ENCODE measurements at regions not wholly inside any gene's neighbourhood (a gene's known extent, or its start where the extent isn't known, plus 50 kb on each side); places are given as distances from the start of the nearest gene placed in this dataset.

DNA sequence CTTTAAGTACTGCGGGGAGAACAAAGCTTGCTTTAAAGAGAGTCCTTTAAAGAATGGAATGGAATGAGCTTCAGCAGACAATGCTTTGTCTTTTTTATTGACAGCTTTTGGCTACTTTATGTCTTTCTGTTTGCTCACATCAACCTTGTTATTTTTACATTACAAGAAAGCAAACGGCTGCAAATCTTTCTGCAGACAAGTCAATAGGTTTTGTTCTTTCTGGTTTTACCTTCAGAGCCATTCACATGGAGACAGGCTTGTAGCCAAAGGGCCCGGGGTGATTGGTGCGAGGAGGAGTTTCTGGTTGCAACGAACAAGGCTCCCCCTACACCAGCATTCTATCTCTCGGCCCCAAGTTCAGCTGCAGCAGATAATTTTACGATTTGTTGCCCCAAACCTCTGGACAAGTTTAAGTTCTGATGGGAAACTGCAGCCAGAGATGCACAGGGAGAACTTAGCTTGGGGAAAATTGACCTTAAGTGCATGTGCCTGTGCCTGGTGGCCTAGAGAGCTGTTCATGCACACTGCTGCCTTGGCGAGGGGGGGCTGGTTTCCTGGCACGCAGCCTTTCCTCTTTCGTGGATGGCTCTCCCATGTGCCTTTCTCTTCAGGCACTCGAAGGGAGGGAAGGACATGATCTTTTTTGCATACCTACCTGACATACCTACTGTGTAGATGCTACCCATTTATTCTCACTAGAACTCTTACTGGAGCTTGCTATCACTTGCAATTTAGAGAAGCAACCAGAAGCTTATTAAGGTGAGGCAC lies 543.2 kb downstream of the DCDC2C start:
- Histone ChIP-seq H3K27ac (ENCODE audit: control insufficient read depth, insufficient read depth) (no peak overlapping the region), H4K20me1 (ENCODE audit: control insufficient read depth, insufficient read depth) (no peaks in the 10 kb centered on the region), H3K4me2 (ENCODE audit: control insufficient read depth, insufficient read depth) (no peak overlapping the region), H3K4me1 (ENCODE audit: control insufficient read depth, insufficient read depth, low read length) (no peaks in the 10 kb centered on the region), H3K79me2 (ENCODE audit: control insufficient read depth, insufficient read depth, low read length) (no peaks in the 10 kb centered on the region), H3K27me3 (replicated peaks in 1 of 2; ENCODE audit: control insufficient read depth in 2 of 2, insufficient read depth in 2 of 2, low read length in 1 of 2) (no peaks in the 10 kb centered on the region), H3K9ac (ENCODE audit: control insufficient read depth, insufficient read depth, low read length) (no peak overlapping the region), H3K36me3 (ENCODE audit: control insufficient read depth in 2 of 2, insufficient read depth in 2 of 2, low read length in 1 of 2) (no peaks in the 10 kb centered on the region), H2AFZ (ENCODE audit: control insufficient read depth, low read depth, low read length) (no peak overlapping the region), H3K9me3 (replicated peaks; ENCODE audit: control insufficient read depth, insufficient read depth, low read length) (no peaks in the 10 kb centered on the region), H3K4me3 (no peak overlapping the region)
- FAIRE-seq: no peak
- CTCF ChIA-PET: no interaction called here
- no peak for DNase-seq (ENCODE audit: low read depth, low spot score)
- intact Hi-C loops (cut with micrococcal nuclease; ENCODE audit: unreplicated experiment) (no loop called here), in situ Hi-C loops (cut with MboI) (no loop called here)
- no TSS peak for BruUV-seq (replicated peaks)
- POLR2A ChIA-PET: no interaction called here
- 4% methylated on average over 11 of the region's 11 CpGs for WGBS (ENCODE audit: insufficient coverage, insufficient replicate concordance, low lambda C conversion rate, missing lambda C conversion rate)
- no peak for ATAC-seq
- RAD21 ChIA-PET (ENCODE audit: unreplicated experiment): no interaction called here
- TF ChIP-seq FOXK2 (IDR thresholded peaks at IDR 0.05) (no peak), SRF (IDR thresholded peaks at IDR 0.05; ENCODE audit: low read depth in 2 of 2, low read length in 2 of 2) (no peak), ZNF207 (IDR thresholded peaks at IDR 0.05; ENCODE audit: borderline replicate concordance) (no peak), BMI1 (IDR thresholded peaks at IDR 0.05; ENCODE audit: borderline replicate concordance) (no peak), MTA2 (IDR thresholded peaks at IDR 0.05; ENCODE audit: low read depth) (no peak), BACH1 (IDR thresholded peaks at IDR 0.05; ENCODE audit: borderline replicate concordance) (no peak), IKZF2 (IDR thresholded peaks at IDR 0.05) (no peak), SMARCA5 (IDR thresholded peaks at IDR 0.05) (no peak), KDM1A (IDR thresholded peaks at IDR 0.05; ENCODE audit: borderline replicate concordance) (no peak), IRF4 (IDR thresholded peaks at IDR 0.05; ENCODE audit: low read depth, low read length) (no peak), NRF1 (conservative IDR thresholded peaks at IDR 0.05; ENCODE audit: low read depth, low read length) (no peak), BHLHE40 (IDR thresholded peaks at IDR 0.05; ENCODE audit: borderline replicate concordance in 1 of 2, low read depth in 2 of 2, low read length in 1 of 2) (no peak), HDGF (IDR thresholded peaks at IDR 0.05) (no peak)
- TF ChIP-seq, protein P1, sequence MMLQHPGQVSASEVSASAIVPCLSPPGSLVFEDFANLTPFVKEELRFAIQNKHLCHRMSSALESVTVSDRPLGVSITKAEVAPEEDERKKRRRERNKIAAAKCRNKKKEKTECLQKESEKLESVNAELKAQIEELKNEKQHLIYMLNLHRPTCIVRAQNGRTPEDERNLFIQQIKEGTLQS (IDR thresholded peaks at IDR 0.05; ENCODE audit: borderline replicate concordance, extremely low read depth, low read depth, low read length): no peak
- SMC1A ChIA-PET (ENCODE audit: uncharacterized antibody, unreplicated experiment): no interaction called here

Data from GM12878 (cell line).